H54 (cell line): ENCODE measurements at regions not wholly inside any gene's neighbourhood (a gene's known extent, or its start where the extent isn't known, plus 50 kb on each side); places are given as distances from the start of the nearest gene placed in this dataset.
"Not testable (repeated sequence)": the region's sequence is repeated elsewhere in the genome, so short reads cannot be mapped to it uniquely, and the experiment has no call there.

ENCODE experiments used
- DNase-seq: peaks from one replicate; pipeline ENCODE4 v3.0.0; 2011; ENCODE audit warnings: low spot score, mixed read lengths; ENCODE audit not compliant: insufficient read length
- FAIRE-seq: peaks from 3 replicates; lab custom pipeline; 2011; peaks lifted over from hg19 to GRCh38; lab: Jason Lieb, UNC
- POLR2A ChIP-seq: IDR thresholded peaks from 2 replicates; pipeline ENCODE4 v1.6.1; 2011; ENCODE audit warnings: low read depth, mild to moderate bottlenecking, low read length

DNA sequence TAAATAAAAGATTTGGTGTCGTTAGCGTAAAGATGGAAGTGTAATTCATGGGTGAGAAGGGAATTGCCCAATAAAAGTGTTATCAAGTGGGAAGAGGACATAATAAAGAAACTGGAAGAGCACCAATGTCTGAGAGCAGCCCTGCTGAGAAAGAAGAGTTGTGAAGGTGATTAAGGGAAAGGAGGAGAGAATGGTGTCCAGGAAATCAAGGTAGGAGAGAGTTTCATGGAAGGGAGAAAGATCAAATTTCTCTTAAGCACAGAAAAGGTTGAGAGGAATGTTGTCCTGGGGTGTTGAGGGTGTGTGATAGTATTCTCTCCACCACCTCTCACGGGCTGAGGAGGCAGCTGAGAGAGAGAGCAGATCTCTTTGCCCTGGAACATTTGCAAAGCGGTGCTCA, 339.7 kb downstream of the SATB1 start:
- DNase-seq, result no peak
- no peak for TF ChIP-seq POLR2A
- FAIRE-seq, result no peak

DNA sequence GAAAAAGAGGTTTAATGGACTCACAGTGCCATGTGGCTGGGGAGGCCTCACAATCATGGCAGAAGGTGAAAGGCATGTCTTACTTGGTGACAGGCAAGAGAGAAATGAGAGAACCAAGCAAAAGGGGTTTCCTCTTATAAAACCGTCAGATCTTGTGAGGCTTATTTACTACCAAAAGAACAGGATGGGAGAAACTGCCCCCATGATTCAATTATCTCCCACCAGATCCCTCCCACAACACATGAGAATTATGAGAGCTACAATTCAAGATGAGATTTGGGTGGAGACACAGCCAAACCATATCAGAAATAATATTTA, 340.8 kb upstream of the TBC1D5 start:
- not testable (repeated sequence) for DNase-seq, FAIRE-seq

DNA sequence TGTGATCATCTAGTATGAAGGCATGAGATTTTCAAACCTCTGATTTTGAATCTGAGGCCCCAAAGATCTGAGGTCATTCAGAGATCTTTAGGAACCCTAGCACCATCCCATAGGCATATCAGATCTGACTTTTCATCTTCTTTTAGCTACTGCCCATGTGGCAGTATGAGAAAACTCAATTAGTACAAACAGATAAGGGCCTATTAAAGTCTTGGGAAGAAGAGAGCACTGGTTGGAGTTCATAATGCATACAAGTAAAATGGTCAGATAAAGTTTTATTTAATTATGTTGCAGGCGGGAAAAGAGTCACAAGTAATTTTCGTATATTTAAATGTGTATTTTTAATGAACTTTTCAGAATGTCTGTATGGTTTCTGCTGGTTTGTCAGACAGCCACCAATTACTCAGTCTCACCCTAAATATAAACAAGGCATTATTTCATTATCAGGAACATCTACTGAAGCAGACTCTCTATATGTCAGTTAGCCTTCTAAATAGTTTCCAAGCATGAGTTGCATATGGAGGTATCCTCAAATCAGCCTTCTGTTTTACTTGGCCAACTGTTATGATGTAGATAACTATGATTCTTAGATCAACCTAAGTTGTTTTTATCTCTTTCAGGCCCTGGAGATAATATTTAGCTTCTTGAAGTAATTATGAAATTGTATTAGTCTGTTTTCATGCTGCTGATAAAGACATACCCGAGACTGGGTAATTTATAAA, 340.3 kb upstream of the TBC1D5 start:
- no peak for TF ChIP-seq POLR2A
- no peak for FAIRE-seq
- DNase-seq, result no peak

DNA sequence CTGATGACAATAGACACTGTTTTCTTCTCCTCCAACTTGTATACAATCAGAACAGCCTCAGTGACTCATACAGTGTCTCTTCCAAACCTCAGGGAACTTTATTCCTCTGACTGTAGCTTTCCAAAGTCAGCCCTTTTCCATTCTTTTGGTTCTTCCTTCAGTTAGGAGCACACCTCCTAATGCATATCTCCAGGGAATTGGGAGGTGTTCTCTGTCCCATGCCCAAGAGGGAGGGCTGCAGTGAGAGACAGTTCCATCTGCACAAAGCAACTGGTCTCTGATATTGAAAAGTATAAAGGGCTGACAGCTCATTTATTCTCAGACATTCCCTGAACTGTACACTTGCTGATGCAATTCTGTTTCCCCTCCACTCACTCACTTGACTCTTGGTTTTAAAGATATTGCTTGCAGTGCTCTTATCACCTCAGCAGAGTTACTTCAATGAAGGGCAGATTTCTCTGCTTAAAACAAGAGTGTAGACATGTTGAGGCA, 337.8 kb upstream of the TBC1D5 start:
- DNase-seq, result no peak
- peak; percentile 81 for FAIRE-seq
- TF ChIP-seq POLR2A, result no peak

DNA sequence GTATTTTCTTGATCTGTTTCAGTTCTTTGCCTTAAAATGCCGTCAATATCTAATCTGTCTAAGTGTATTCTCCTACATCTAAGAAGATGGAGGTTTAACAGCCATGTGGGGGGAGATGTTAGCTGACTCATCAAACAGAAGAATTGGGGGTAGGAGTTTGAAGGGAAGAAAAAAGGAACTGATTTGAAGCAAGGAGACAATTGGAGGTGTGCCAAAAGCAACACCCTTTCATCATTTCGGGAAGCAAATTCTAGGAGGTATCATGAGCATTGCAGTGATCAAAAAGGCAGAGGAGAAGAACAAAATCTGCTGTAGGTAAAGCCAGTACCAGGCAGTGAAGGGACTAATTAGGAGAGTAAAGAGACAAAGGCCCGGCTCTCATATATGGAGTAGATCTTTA, 337.3 kb upstream of the TBC1D5 start:
- TF ChIP-seq POLR2A, result no peak
- FAIRE-seq, result peak; percentile 87
- DNase-seq, result no peak

DNA sequence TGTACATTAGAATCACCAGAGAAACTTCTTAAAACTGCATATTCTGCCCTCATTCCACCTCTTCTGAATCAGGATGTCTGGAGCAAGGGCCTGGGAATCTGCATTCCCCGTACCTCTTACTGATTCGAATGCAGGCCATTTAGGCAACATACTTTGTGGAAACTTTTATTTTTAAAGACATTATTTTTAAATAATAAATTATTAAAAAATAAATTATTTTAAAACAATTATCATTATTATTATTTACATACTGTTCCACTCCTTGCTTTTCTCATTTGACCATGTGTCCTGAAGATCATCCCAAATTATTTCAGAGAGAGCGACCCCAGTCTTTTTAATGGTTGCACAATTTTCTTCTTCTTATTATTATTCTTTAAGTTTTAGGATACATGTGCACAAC, 336.6 kb upstream of the TBC1D5 start:
- DNase-seq, result no peak
- TF ChIP-seq POLR2A, result no peak
- no peak for FAIRE-seq

DNA sequence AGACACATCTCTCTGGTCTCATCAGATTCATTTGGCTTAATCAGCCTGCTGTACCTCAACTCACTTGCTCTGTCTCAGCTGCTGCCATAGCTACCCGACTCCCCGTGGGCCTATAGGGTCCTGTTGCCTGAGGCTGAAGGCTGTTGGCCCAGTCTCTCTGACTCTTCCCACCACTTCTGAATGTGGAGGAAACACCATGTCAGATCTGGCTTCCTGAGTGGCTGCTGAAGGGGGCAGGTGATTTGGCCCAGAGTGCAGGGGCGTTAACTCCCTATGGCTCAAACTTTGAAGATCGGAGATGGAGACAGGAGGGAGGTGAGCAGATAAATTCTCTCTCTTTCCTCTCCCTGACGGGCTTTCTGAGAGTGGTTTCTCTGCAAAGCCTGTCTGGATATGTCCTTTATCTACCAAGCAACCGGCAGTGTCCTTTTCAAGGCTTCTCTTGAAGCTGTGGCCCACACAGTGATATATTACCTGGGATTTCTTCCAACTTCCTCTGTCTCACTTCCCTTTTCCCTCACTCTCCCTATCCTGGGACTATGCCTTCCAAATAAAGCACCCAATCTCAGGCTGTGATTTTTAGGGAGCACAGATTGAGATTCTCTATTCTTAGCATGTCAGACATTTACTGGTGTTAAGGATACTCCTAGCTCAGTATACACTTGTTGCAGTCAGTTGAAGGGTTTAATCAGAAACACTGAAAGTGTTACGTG, 334.9 kb upstream of the TBC1D5 start:
- DNase-seq (no peak), FAIRE-seq (peak; percentile 38)
- TF ChIP-seq POLR2A, result no peak

DNA sequence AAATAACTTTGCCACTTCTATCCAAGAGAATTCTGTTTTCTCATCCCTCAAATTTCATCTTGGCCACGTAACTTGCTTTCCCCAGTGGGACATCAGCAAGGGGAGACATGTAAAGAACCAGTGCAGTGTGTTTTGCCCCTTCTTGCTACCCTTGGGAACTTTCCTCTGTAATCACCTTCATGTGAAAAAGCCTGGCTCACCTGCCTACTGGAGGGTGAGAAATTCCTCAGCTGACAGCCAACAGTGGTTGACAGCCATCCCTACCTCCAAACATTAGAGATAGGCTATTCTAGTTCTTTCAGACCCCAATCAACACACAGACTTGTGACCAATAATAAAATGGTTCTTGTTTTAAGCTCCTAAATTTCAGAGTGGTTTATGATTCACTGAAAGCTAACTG, 333.9 kb upstream of the TBC1D5 start:
- no peak for DNase-seq
- FAIRE-seq, result no peak
- no peak for TF ChIP-seq POLR2A

DNA sequence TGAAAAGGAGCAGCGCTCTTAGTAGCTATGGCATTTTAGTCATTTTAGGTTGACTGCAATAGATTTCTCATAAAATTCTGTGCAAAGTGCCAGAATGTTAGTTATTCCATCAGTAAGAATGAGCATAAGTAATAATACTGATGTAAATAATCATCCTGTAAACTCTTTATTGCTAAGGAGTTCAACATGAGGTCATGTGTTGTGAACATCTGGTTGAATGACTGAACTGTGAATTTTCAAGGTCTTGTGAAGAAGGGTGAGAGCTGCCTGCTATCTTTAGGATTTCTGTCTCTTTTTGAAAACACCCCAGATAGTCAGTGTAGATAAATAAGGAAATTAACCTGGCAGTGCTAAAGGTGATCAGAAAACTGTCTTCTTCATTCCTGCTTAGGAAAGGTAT, 333.4 kb upstream of the TBC1D5 start:
- FAIRE-seq, result no peak
- no peak for TF ChIP-seq POLR2A
- no peak for DNase-seq

DNA sequence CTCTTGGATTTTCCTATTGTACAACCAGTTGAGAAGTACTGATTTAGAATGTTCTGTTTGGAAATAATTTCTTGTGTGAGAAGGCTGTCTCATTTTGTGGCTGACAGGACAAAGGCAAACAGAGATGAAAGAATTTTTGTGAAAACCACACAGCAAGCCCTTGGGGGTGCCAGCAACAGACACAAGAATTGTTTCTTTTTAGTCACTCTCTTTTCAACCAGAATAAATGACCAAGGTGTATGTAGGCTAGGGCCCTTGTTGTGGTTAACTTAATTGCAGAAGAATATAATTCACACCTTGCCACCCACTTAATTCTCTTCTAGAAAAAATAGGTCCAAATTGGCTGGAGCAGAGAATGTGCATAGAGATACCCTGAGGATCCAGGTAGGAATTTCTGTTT, 329.4 kb upstream of the TBC1D5 start:
- no peak for TF ChIP-seq POLR2A
- FAIRE-seq, result no peak
- no peak for DNase-seq

DNA sequence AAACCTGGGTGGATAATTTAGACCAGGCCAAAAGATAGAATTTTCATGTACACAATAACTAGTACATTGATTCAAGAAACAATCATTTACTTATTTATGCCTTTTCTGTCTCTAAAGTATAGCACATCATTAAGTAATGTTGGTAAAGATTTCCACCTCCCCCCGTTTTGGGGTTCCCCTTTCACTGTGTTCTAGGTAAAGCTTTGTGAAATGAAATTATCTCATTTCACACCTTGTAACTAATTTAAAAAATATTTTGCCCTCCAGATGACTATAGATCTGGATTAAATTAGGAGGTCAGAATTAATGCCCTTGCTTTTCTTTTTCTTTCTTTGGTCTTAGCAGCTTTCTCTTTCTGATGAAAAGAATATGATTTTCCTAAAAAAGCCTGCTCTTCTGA, 328.5 kb upstream of the TBC1D5 start:
- DNase-seq (no peak), FAIRE-seq (no peak)
- no peak for TF ChIP-seq POLR2A

DNA sequence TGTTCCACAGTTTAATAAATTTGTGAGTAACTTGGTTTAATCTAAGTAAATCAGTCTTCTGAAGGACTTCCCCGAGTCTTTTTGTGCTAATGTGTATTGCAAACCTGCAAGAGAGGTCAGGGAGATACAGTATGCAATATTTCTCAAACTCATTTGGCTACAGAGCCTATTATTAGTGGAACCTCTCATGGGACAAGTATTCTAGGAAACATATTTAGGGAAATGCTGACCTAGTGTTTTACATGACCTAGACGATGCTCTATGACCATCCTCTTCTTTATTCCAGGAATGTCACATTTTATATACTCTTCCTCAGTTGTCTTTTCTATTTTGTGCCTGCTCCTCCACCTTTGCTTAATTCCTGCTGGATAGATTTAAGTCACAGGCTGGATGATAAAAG, 327.8 kb upstream of the TBC1D5 start:
- DNase-seq (no peak), FAIRE-seq (no peak)
- no peak for TF ChIP-seq POLR2A

DNA sequence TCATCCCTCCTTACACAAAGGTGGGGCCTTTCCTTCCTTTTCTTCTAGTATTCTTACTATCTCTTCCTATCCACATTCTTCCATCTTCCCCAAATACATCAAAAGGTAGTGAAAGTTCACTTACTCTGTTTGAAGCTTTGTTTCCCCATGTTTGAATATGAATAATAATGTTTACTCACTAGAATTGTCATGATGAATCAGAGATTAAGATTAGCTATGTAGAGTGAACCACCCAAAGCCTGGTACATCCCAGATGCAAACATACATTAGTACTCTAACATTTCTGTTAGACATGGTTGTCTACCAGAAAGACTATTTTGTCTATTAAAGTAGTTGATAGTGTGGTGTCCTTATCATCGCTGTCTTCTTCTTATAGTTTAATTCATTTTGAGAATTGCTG, 327.1 kb upstream of the TBC1D5 start:
- no peak for DNase-seq
- no peak for TF ChIP-seq POLR2A
- FAIRE-seq, result no peak

DNA sequence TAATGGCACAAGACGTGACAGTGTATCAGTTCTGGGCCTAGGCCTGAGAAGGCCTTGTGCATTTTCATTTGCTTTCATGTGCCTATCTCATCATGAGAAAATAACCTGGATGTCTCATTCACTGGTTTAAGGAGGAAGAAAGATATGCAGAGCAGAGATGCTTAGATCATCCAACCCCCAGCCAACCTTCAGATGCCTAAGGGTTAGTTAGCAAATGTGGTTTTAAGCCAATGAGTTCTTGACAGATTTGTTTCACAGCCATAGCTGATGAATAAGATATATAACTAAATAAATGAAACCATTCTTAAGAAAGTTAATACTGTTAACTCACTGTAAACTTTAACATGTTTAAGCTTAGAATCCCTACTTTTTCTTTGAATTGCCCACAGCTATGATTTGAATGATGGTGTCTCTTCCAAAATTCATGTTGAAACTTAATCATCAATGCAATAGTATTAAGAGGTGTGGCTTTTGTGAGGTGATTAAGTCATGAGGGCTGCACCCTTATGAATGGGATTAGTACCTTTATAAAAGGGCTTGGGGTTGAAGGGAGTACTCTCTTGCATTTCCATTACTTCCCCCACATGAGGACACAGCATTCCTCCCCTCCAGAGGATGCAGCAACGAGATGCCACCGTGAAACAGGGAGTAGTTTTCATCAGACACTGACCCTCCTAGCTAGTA, 324.6 kb upstream of the TBC1D5 start:
- no peak for TF ChIP-seq POLR2A
- FAIRE-seq (no peak), DNase-seq (no peak)

DNA sequence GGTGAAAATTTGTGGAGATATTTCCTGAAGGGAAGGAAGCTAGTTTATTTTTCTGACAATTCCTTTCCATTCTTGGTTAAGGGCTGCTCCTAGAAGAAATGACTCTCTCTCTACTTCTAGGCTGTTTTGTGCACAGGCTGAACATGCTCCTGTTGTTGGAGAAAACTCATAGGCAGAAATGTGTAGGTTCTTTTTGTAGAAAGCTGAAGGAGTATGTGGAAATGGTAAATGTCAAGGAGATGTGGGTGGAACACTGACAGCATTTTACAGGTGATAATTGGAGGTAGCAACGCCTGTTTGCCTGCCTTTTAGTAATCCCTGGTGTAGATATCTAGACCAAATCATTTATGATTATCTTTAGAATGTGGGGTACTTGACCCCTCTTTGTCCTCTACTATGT, 322.2 kb upstream of the TBC1D5 start:
- TF ChIP-seq POLR2A, result no peak
- FAIRE-seq (no peak), DNase-seq (no peak)

DNA sequence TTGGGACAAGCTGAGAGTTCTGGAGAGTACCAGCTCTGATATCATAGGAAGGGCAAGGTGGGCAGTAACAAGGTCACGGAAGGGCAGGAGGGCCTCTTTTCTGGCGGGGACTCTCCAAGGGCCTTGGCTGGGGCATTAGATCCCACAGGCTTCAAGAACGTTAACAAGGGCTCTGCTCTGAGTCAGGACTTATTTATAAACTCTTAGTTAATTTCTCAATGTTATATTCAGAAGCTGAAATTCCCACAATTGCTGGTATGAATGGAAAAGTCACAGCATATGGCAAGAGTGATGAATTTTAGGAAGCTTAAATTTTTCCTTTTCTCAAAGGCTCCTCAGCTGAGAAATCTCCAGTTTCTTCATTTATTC, 320.2 kb upstream of the TBC1D5 start:
- TF ChIP-seq POLR2A, result no peak
- DNase-seq (no peak), FAIRE-seq (no peak)
